Hippocampal formation (tissue), 2 donors: ENCODE measurements at regions not wholly inside any gene's neighbourhood (a gene's known extent, or its start where the extent isn't known, plus 50 kb on each side); places are given as distances from the start of the nearest gene placed in this dataset.
"Not testable (repeated sequence)": the region's sequence is repeated elsewhere in the genome, so short reads cannot be mapped to it uniquely, and the experiment has no call there.

Experiments
- DNase-seq, 2 donors: peaks; one replicate each; lab custom pipeline; 2025; lab: John Stamatoyannopoulos, UW

- DNase-seq: no peak
Observed at GRCh38 chr1:59173721-59174120, 123.2 kb upstream of the FGGY start.

- no peak for DNase-seq
Observed at GRCh38 chr1:59176471-59176870, 120.4 kb upstream of the FGGY start.

GRCh38 chr1:59177756-59178155, 119.1 kb upstream of the FGGY start:
- no peak for DNase-seq

GRCh38 chr1:59178339-59179187, 118.3 kb upstream of the FGGY start:
- peak in 1 of 2 donors; percentile 43 for DNase-seq

- no peak for DNase-seq
Observed at GRCh38 chr1:59179673-59180072, 117.2 kb upstream of the FGGY start.

GRCh38 chr1:59180735-59181134, 116.2 kb upstream of the FGGY start:
- DNase-seq: no peak

GRCh38 chr1:59183749-59184317, 113.1 kb upstream of the FGGY start:
- DNase-seq: no peak

GRCh38 chr1:59184365-59184905, 112.5 kb upstream of the FGGY start:
- DNase-seq: no peak

GRCh38 chr1:59185163-59185860, 111.6 kb upstream of the FGGY start:
- DNase-seq: no peak

GRCh38 chr1:59186656-59187055, 110.2 kb upstream of the FGGY start:
- DNase-seq: no peak

- DNase-seq: no peak
Observed at GRCh38 chr1:59188413-59189213, 108.3 kb upstream of the FGGY start.

- no peak for DNase-seq
Observed at GRCh38 chr1:59193443-59194093, 103.3 kb upstream of the FGGY start.

- no peak for DNase-seq
Observed at GRCh38 chr1:59194621-59195020, 102.3 kb upstream of the FGGY start.

GRCh38 chr1:59195151-59195550, 101.7 kb upstream of the FGGY start:
- no peak for DNase-seq

- no peak for DNase-seq
Observed at GRCh38 chr1:59198564-59198963, 98.3 kb upstream of the FGGY start.

GRCh38 chr1:59199147-59199546, 97.7 kb upstream of the FGGY start:
- no peak for DNase-seq

GRCh38 chr1:59199719-59200376, 97.0 kb upstream of the FGGY start:
- no peak for DNase-seq

- DNase-seq: no peak
Observed at GRCh38 chr1:59201341-59201740, 95.6 kb upstream of the FGGY start.

GRCh38 chr1:59202455-59202854, 94.4 kb upstream of the FGGY start:
- no peak for DNase-seq

GRCh38 chr1:59204001-59204400, 92.9 kb upstream of the FGGY start:
- no peak for DNase-seq

- not testable (repeated sequence) for DNase-seq
Observed at GRCh38 chr1:59206616-59207015, 90.3 kb upstream of the FGGY start.
